ENCODE measurements at regions not wholly inside any gene's neighbourhood (a gene's known extent, or its start where the extent isn't known, plus 50 kb on each side); places are given as distances from the start of the nearest gene placed in this dataset.

DNA sequence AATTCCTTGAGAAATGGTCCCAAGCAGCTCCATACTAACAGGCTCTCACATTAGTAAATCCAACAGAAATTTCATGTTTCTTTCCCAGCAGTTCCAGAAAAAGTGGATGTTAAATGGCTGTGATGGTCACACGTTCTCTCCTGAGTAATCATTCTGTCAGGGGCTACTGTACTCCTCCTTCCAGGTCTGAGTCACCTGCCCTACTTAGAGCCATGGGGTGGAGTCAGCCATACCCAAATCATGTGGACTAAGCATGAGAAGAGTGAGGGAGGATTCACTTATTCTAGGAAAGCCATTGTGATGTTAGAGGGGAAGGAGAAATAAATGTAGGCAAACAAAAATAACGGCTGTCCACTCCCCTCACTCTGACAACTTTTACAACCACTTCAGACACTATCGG lies 547.2 kb downstream of the CSNK1G3 start:
- TF ChIP-seq, protein P1, sequence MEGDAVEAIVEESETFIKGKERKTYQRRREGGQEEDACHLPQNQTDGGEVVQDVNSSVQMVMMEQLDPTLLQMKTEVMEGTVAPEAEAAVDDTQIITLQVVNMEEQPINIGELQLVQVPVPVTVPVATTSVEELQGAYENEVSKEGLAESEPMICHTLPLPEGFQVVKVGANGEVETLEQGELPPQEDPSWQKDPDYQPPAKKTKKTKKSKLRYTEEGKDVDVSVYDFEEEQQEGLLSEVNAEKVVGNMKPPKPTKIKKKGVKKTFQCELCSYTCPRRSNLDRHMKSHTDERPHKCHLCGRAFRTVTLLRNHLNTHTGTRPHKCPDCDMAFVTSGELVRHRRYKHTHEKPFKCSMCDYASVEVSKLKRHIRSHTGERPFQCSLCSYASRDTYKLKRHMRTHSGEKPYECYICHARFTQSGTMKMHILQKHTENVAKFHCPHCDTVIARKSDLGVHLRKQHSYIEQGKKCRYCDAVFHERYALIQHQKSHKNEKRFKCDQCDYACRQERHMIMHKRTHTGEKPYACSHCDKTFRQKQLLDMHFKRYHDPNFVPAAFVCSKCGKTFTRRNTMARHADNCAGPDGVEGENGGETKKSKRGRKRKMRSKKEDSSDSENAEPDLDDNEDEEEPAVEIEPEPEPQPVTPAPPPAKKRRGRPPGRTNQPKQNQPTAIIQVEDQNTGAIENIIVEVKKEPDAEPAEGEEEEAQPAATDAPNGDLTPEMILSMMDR (IDR thresholded peaks at IDR 0.05; ENCODE audit: extremely low read depth in 1 of 2, insufficient read depth in 1 of 2, low read depth in 1 of 2, low read length in 2 of 2): no peak
- TF ChIP-seq JUN (IDR thresholded peaks at IDR 0.05; ENCODE audit: borderline replicate concordance, insufficient read depth, insufficient read length, low read depth): no peak

All from endothelial cell of umbilical vein (primary cell).